ENCODE measurements at regions not wholly inside any gene's neighbourhood (a gene's known extent, or its start where the extent isn't known, plus 50 kb on each side); places are given as distances from the start of the nearest gene placed in this dataset.

DNA sequence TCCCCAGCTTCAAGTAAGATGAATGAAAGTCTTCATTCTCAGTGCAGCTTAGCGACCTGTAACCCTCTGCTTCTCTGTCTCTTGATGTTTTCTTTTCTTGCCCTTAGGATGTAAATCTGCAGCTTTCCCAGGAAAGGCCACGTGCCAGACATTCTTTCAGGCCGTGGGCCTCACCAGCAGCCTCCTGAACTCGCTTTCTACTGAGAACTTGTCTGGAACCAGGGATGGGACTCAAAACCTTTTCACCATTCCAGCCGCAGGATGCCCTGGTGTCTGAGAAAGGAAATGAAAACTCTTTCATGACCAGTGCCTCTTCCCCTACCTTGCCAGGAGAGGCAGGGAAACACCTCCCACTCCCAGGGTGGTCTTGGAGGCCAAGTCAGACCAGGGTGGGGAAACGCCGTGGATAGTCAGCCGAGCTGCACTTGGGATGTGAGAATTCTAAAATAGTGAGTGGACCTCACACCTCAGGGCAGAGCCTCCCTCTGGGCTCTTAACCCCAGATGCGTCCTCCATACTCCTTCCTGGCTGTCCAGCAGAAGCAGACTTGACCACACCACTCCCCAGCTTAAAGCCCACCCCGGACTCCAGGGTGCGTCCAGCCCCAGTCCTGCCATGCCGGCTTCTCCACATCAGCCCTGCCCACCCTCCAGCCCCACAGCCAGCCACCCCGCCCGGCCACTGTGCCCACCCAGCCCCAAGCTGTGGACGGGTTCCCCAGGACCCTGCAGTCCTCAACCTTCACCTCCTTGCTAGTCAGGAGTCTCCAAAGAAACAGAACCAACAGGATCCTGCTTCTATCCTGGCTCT lies 115.5 kb downstream of the TWIST2 start:
- no peak for DNase-seq (ENCODE audit: low spot score)

DNA sequence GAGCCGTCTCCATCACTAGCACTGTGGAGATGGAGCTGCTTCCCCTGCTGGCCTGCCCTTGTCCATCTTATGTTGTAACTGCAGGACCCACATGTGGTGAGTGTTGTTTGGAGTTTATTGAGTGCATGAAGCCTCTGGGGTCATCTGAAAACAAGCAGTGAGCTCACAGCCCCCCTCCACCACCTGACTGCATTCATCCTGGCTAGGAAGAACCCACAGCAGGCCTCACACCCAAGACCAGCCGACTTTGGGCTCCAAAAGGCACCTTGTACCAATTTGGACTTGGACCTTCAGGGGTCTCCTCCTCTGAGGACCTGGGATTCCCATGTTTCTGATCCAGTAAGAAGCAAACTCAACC lies 116.1 kb downstream of the TWIST2 start:
- DNase-seq (ENCODE audit: low spot score): no peak

DNA sequence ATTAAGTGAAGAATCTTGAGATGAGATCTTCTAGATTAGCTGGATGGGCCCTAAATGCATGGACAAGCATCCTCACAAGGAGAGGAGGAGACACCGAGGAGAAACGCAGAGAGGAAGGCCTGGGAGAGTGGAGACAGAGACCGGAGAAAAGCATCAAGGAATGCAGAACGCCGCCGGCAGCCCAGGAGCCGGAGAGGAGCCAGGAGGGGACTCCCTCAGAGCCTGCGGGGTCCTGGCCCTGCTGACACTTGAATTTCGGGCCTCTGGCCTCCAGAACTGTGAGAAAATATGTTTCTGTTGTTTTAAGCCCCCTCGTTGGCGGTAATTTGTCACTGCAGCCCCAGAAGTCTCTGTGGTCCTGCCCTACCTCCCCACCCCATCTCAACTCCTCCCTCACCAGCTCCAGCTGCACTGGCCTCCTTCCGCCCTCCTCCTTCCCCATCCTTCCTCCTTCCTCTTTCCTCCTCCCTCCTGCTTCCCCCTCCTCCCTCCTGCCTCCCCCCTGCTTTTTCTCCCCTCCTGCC lies 116.7 kb downstream of the TWIST2 start:
- DNase-seq (ENCODE audit: low spot score): no peak

DNA sequence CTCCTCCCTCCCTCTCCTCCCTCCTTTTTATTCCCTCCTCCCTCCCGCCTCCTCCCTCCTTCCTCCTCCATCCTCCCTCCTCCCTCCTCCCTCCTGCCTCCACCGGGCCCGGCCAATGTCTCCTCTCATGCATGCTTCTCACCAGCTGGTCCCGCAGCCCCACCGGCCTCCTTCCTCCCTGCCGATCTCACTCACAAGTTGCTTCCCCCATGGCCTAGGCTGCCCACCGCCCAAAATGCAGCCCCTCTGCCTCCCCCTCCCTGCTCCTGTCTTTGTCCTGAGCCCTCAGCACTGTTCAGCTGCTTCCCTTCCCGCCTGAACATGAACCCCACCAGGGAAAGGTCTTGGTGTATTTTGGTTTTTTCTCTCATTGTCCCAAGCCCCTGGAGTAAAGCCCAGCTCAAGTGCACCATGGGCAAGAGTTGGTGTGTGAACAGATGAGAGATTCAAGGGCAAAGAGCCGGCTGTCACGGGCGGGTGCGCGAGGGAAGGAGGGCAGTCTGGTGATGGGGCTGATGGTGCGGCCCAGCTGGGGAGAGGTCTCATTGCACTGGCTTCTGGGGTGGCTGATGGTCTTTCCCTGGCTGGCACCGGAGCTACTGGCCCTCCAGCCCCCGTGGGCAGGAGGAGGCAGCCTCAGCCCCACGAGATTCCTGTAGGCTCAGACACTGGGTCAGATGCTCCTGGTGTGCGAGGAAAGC lies 117.6 kb downstream of the TWIST2 start:
- DNase-seq (ENCODE audit: low spot score): no peak

GRCh38 chr2:238966072-238966937 lies 118.4 kb downstream of the TWIST2 start:
- DNase-seq (ENCODE audit: low spot score): no peak

- no peak for DNase-seq (ENCODE audit: low spot score)
Observed at GRCh38 chr2:238967031-238967977, 119.4 kb downstream of the TWIST2 start.

- no peak for DNase-seq (ENCODE audit: low spot score)
Observed at GRCh38 chr2:238967978-238968360, 120.1 kb downstream of the TWIST2 start.

DNA sequence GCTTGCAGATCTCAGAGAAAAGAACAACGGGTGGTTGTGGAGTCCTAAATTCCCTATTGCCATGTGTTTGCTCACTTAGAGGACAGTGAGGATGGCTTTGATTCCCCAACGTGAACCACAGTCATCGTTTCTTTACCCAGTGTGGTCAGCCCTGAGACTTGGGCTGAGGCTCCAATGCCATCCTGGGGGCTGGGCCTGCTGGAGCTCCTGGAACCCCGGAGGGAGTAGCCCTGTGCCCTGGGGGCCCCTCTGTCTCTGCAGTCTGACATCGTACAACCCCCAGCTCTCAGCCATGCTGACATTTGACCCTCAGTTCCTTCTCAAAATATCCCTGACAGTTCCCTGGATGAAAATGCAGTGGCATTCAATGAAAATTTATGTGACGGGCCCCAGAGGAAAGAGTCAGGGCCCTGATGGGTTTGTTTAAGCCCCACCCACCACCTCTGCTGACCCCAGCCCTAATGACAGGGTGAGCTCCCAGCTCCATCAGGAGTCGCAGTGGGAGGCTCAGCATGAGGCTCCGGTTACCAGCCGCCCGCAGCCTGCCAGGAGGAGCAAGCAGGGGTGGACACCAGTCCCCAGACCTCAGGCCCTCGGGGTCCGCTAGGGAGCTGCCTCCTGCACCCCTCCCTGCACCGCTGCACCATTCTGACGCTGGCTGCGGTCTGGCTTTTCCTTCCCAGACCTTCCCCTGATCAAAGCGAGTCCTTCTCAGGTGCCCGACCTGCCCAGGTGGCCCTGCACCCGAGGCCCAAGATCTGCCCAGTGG lies 120.9 kb downstream of the TWIST2 start:
- DNase-seq (ENCODE audit: low spot score): no peak

DNA sequence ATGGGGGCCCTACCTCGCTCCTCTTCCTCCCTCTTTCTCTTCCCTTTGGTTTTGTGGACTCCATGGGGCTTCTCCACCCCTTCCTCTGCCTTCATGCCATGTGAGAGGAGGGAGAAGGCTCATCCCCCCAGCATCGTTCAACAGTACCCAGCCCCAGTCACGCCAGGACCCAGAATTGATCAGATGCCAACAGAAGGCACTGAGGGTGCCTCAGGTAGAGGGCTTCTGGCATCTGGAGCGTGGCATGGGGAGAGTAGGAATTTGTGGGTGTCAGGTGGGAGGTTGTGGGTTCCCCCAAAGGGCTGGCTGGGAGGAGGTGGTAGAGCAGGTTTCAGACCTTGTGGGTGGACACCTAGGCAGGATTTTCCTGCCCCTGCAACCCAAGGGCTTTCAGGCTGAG lies 122.0 kb downstream of the TWIST2 start:
- DNase-seq (ENCODE audit: low spot score): no peak

DNA sequence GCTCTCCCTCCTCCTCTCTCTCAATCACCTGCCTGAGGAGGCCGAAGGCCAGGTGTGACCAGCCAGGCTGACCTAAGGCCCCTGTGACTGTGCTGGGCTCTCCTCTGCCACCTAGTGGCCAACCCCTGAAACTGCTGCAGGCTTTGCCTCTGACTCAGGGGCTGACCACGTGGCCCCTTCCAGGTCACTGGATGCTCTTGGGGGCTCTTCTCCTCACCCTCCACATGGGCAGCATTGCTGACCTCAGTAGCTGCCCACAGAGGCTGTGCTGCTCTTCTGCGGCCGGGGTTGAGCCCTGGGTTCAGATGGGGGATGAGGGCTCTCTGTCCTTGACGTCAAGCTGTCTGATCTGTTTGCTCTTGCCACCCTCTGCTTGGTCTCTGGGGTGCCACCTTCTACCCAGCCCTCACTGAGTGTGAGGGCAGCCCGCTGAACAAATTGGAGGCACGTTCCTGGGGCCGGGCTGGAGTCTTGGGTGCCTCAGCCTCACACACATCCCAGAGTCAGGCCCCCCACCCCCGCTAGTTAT lies 122.7 kb downstream of the TWIST2 start:
- peak; percentile 62 for DNase-seq (ENCODE audit: low spot score)

- no peak for DNase-seq (ENCODE audit: low spot score)
Observed at GRCh38 chr2:238971318-238972145, 123.6 kb downstream of the TWIST2 start.

DNA sequence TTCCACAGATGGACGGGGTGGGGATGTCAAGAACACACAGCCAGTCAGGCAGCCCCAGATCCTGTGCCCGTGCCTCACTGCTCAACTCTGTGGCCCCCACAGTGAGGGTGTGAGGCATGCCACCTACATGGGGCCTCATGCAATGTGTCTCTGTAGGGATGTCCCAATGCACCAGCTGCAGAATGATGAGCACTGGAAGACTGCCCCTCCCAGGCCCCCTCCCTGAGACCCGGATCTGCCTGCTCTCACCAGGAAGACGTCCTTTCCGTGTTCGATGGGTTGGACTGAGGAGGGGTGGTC lies 124.2 kb downstream of the TWIST2 start:
- DNase-seq (ENCODE audit: low spot score): no peak

DNA sequence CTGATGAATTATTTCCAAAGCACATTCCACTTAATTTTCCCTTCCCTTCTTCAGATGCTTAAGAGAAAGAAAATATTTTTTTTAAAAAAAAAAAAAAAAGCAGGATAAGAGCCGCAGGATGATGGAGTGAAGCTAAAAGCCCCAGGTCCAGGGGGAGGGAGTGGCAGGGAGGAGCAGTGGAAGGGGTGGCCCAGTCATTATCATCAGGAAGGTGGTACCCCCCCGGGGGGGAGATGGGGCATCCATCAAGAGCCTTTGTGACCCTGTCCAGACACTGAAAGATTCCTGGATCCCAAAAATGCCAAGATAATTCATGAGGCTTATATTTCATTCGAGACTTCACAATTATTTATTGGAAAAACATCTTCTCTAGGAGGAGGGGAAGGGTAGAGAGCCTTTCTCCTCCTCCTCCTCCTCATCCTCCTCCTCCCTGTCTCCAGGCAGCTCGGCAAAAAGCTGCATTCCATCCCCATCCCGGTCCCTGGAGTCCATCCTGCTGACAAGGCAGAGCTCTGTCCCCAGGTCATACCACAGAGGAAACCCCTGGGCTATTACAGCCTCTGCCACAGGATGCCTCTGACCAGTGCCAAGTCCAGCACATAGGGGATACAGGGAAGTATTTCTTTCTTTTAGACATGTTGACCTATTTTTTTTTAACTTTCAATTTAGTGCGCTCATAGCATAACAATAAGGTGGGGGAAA lies 125.3 kb downstream of the TWIST2 start:
- no peak for DNase-seq (ENCODE audit: low spot score)

- DNase-seq (ENCODE audit: low spot score): no peak
Observed at GRCh38 chr2:238974081-238974480, 126.2 kb downstream of the TWIST2 start.

- DNase-seq (ENCODE audit: low spot score): no peak
Observed at GRCh38 chr2:238974501-238975166, 126.7 kb downstream of the TWIST2 start.

DNA sequence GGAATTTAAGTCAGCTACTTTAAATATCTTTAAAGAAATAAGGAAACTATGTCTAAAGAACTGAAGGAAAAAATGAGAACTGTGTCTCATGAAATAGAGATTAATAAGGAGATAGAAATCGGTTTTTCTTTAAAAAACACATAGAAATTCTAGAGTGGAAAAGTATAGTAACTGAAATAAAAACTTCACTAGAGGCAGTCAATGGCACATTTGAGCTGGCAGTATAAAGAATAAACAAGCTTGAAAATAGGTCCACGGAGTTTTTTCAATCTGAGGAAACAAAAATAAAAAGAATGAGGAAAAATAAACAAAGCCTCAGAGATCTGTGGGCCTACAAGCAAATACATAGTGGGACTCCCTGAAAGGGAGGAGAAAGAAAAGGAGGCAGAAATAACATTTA lies 127.5 kb downstream of the TWIST2 start:
- DNase-seq (ENCODE audit: low spot score): no peak

DNA sequence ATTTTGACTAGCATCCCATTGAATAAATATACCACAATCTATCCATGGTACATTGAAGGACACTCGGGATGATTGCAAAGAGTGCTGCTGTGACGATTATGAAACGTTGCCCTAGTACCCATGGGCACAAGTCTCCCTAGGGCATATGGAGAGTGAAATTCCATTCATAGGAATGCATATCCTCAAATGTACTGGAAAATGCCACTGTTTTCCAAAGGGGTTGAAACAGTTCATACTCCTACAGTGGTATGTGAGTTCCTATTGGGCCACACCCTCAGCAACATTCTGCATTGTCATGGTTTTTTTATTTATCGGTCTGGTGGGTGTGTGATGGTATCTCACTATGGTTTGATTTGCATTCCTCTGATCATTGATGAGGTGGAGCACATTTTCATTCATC lies 130.6 kb downstream of the TWIST2 start:
- no peak for DNase-seq (ENCODE audit: low spot score)

DNA sequence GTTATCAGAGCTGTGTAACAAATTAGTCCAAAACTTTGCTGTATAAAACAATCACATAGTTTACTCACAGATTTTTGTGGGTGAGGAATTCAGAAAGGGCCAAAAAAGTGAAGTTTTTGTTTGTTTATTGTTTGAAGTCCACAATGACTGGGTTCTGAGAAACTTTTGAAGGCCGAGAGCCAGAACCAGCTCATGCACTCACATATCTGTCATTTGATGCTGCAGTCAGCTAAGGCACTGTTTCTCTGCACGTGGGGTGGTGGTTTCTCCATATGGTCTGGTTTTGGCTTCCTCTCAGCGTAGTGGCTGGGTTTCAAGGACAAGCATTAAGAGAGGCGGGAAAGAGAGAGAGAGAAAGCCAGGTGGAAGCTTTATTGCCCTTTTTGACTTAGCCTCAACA lies 131.8 kb downstream of the TWIST2 start:
- no peak for DNase-seq (ENCODE audit: low spot score)
